PFSK-1 (cell line): ENCODE measurements at regions not wholly inside any gene's neighbourhood (a gene's known extent, or its start where the extent isn't known, plus 50 kb on each side); places are given as distances from the start of the nearest gene placed in this dataset.

ENCODE experiments used
- POLR2AphosphoS5 ChIP-seq: IDR thresholded peaks from 2 replicates; pipeline ENCODE4 v1.6.1; 2012; ENCODE audit warnings: low read depth, mild to moderate bottlenecking, control low read depth, low read length, moderate library complexity
- REST ChIP-seq, 2 experiments: IDR thresholded peaks; 2 replicates each; pipeline versions ENCODE4 v1.6.1 to v1.8.0; 2011 to 2012; ENCODE audit warnings: low read depth in 2 of 2, low read length in 2 of 2, control low read depth in 1 of 2, inconsistent platforms in 1 of 2, mild to moderate bottlenecking in 1 of 2, moderate library complexity in 1 of 2; ENCODE audit not compliant: insufficient read depth in 1 of 2
- TAF1 ChIP-seq: IDR thresholded peaks from 2 replicates; pipeline ENCODE4 v1.6.1; 2012; ENCODE audit warnings: low read length, control low read depth, borderline replicate concordance; ENCODE audit not compliant: insufficient read depth

GRCh38 chr6:118400098-118400497, 148.0 kb upstream of the PLN start:
- TF ChIP-seq POLR2AphosphoS5 (no peak), TAF1 (no peak), REST (IDR thresholded peaks at IDR 0.05; ENCODE audit: insufficient read depth in 1 of 2, low read depth in 2 of 2, low read length in 2 of 2) (no peak)
